K562 (cell line): ENCODE measurements at regions not wholly inside any gene's neighbourhood (a gene's known extent, or its start where the extent isn't known, plus 50 kb on each side); places are given as distances from the start of the nearest gene placed in this dataset.
"Not testable (repeated sequence)": the region's sequence is repeated elsewhere in the genome, so short reads cannot be mapped to it uniquely, and the experiment has no call there.

ENCODE experiments used
- ATAC-seq: fragments of 200-7000 bp; cut with Tn5 transposase; 3 replicates; pipeline ENCODE4 v1.9.1; 2020; ENCODE audit warnings: moderate library complexity
- BruUV-seq: library from RNA; stranded (reverse); fragments of 400-500 nt; replicated peaks from 2 replicates; lab custom pipeline; 2021; lab: Mats Ljungman, UMichigan
- CTCF ChIA-PET: fragments of 300-600 bp; formaldehyde crosslinking; extraction: SDS; loops from one replicate; lab custom pipeline; 2021; ENCODE audit warnings: low intra/inter-chr PET ratio; lab: Yijun Ruan, JAX
- POLR2A ChIA-PET: fragments of 300-600, 350-650 bp; sonication (Branson Sonifier 250); formaldehyde crosslinking; extraction: SDS; loops from one replicate; lab custom pipeline; 2021; ENCODE audit warnings: antibody characterized with exemption, inconsistent platforms; lab: Yijun Ruan, JAX
- DNase-seq, 4 experiments: peaks; one replicate each; pipeline versions ENCODE4 v3.0.0 to v3.0.0-alpha.2; 2011 to 2018; ENCODE audit warnings: low spot score in 3 of 4, mixed read lengths in 3 of 4; ENCODE audit errors: extremely low read depth in 1 of 4
- FAIRE-seq: peaks from 2 replicates; lab custom pipeline; 2011; peaks lifted over from hg19 to GRCh38; lab: Jason Lieb, UNC
- H2AFZ ChIP-seq: 2 replicates; pipeline ENCODE4 v1.6.0; 2011; ENCODE audit warnings: low read depth, low read length, control low read depth, inconsistent platforms
- H3K27ac ChIP-seq: fragments of 200-600 bp; 3 replicates; pipeline ENCODE4 v1.8.0; 2011; ENCODE audit warnings: low read depth, mild to moderate bottlenecking, control low read depth, inconsistent platforms, low read length, moderate library complexity, mixed read lengths; ENCODE audit errors: extremely low read depth
- H3K27me3 ChIP-seq, 2 experiments: fragments of 300-600 bp in 1 of 2; 2 replicates in 1 of 2; 3 replicates in 1 of 2; pipeline versions ENCODE4 v1.6.0 to v1.8.0; 2011; ENCODE audit warnings: inconsistent platforms in 2 of 2, low read length in 2 of 2, mild to moderate bottlenecking in 1 of 2, mixed read lengths in 1 of 2, moderate library complexity in 1 of 2; ENCODE audit not compliant: control insufficient read depth in 2 of 2, insufficient read depth in 2 of 2
- H3K36me3 ChIP-seq: fragments of 300-600 bp; 3 replicates; pipeline ENCODE4 v1.8.0; 2011; ENCODE audit warnings: mild to moderate bottlenecking, low read length, inconsistent platforms; ENCODE audit not compliant: control insufficient read depth, insufficient read depth
- H3K4me1 ChIP-seq, 2 experiments: fragments of 200-600 bp in 1 of 2; replicated peaks in 1 of 2; 2 replicates in 1 of 2; 3 replicates in 1 of 2; pipeline versions ENCODE4 v1.5.1 to v1.8.0; 2011; ENCODE audit warnings: inconsistent platforms in 2 of 2, low read length in 2 of 2, mild to moderate bottlenecking in 1 of 2, mixed read lengths in 1 of 2, moderate library complexity in 1 of 2; ENCODE audit not compliant: control insufficient read depth in 2 of 2, insufficient read depth in 2 of 2
- H3K4me2 ChIP-seq: 2 replicates; pipeline ENCODE4 v1.6.1; 2011; ENCODE audit warnings: low read length, control low read depth, inconsistent platforms, mixed read lengths; ENCODE audit not compliant: insufficient read depth
- H3K4me3 ChIP-seq: fragments of 200-600 bp; sonication (generic), shearing (Covaris generic); 2 replicates; pipeline ENCODE4 v1.5.1; 2016; ENCODE audit warnings: control low read depth, inconsistent platforms
- H3K79me2 ChIP-seq: fragments of 200-600 bp; 3 replicates; pipeline ENCODE4 v1.8.0; 2011; ENCODE audit warnings: low read length, inconsistent platforms; ENCODE audit not compliant: control insufficient read depth, insufficient read depth
- H3K9ac ChIP-seq, 2 experiments: 2 replicates each; pipeline versions ENCODE4 v1.6.0 to v1.6.1; 2011; ENCODE audit warnings: low read depth in 2 of 2, low read length in 2 of 2, control low read depth in 1 of 2, inconsistent platforms in 1 of 2, mild to moderate bottlenecking in 1 of 2, mixed read lengths in 1 of 2; ENCODE audit not compliant: insufficient read depth in 1 of 2
- H3K9me1 ChIP-seq: one replicate; pipeline ENCODE4 v1.6.0; 2011; ENCODE audit warnings: inconsistent platforms, mild to moderate bottlenecking, low read length, moderate library complexity; ENCODE audit not compliant: control insufficient read depth, insufficient read depth
- H3K9me3 ChIP-seq: replicated peaks from 2 replicates; pipeline ENCODE4 v1.5.1; 2011; ENCODE audit warnings: low read depth, low read length, inconsistent platforms; ENCODE audit not compliant: control insufficient read depth, insufficient read depth
- H4K20me1 ChIP-seq: replicated peaks from 2 replicates; pipeline ENCODE4 v1.6.1; 2011; ENCODE audit warnings: low read length, inconsistent platforms, mixed read lengths; ENCODE audit not compliant: control insufficient read depth, insufficient read depth
- ARID3B ChIP-seq: fragments of 250-450 bp; sonication (Bioruptor Pico); IDR thresholded peaks from 2 replicates; pipeline ENCODE4 v1.4.0; 2020; ENCODE audit warnings: borderline replicate concordance
- KLF16 ChIP-seq: IDR thresholded peaks from 2 replicates; pipeline ENCODE4 v1.6.1; 2016; ENCODE audit warnings: antibody characterized with exemption
- ZNF239 ChIP-seq: fragments of 250-450 bp; sonication (Bioruptor Pico); IDR thresholded peaks from 2 replicates; pipeline ENCODE4 v1.4.0; 2020; ENCODE audit warnings: mild to moderate bottlenecking
- ZNF584 ChIP-seq: fragments of 200-800 bp; sonication (Bioruptor generic); IDR thresholded peaks from 2 replicates; pipeline ENCODE4 v1.6.1; 2016; ENCODE audit warnings: low read depth, mild to moderate bottlenecking, missing genetic modification characterization, missing compliant biosample characterization
- WGBS: fragments of 100-300 bp; shearing (Covaris generic); methylation state at CpG from one replicate; pipeline ENCODE4 v1.1.6; 2016; ENCODE audit warnings: low coverage, mixed read lengths; ENCODE audit not compliant: insufficient coverage; ENCODE audit errors: missing lambda C conversion rate; 5-methylcytosine and 5-hydroxymethylcytosine counted together
- in situ Hi-C: fragments of 300-500 bp; cut with MboI; formaldehyde crosslinking; loops from 4 replicates; pipeline ENCODE4 v1.15.0; 2018; ENCODE audit warnings: inconsistent platforms, mixed read lengths
- intact Hi-C: fragments of 100-400 bp; cut with micrococcal nuclease; formaldehyde crosslinking; loops from 2 replicates; pipeline ENCODE4 v1.14.2; 2022

GRCh38 chr10:131556897-131557495 is 245.5 kb upstream of the TCERG1L start:
- Histone ChIP-seq H3K27me3 (peaks cover 0 to 21% of the 10 kb centered on the region in 2 experiments; a peak in 2 of 5 replicates), H3K4me3 (no peak overlapping the region)

GRCh38 chr10:131557956-131558355 is 246.4 kb upstream of the TCERG1L start:
- H3K4me2 ChIP-seq, H3K4me1 ChIP-seq, POLR2A ChIA-PET, H3K36me3 ChIP-seq, H3K9ac ChIP-seq, BruUV-seq, H3K79me2 ChIP-seq, FAIRE-seq, H3K27ac ChIP-seq, H2AFZ ChIP-seq, ATAC-seq, DNase-seq, H4K20me1 ChIP-seq, CTCF ChIA-PET, intact Hi-C loops, in situ Hi-C loops, H3K9me3 ChIP-seq, H3K4me3 ChIP-seq, H3K9me1 ChIP-seq: not testable (repeated sequence)
- peaks cover 0 to 21% of the 10 kb centered on the region in 2 experiments; a peak in 2 of 5 replicates for H3K27me3 ChIP-seq
- whole genome bisulfite sequencing: 0% methylated on average over 6 of the region's 9 CpGs

More at GRCh38 chr10:131556897-131557495, 245.5 kb upstream of the TCERG1L start:
- no peak for FAIRE-seq
- in situ Hi-C loops (no loop called here), intact Hi-C loops (no loop called here)
- no peaks in the 10 kb centered on the region for H4K20me1 ChIP-seq
- TF ChIP-seq ZNF239 (no peak), ARID3B (CRISPR knock-in tag) (no peak), KLF16 (no peak), ZNF584 (CRISPR knock-in tag) (no peak)
- H3K79me2 ChIP-seq: no peaks in the 10 kb centered on the region
- H3K4me2 ChIP-seq: no peak overlapping the region
- H3K9ac ChIP-seq: no peak overlapping the region
- no peaks in the 10 kb centered on the region for H3K9me1 ChIP-seq
- ChIA-PET POLR2A (no interaction called here), CTCF (no interaction called here)
- no peaks in the 10 kb centered on the region for H3K9me3 ChIP-seq
- no peak overlapping the region for H3K27ac ChIP-seq
- ATAC-seq: no peak
- H3K4me1 ChIP-seq: no peaks in the 10 kb centered on the region
- no peaks in the 10 kb centered on the region for H3K36me3 ChIP-seq
- WGBS: 2% methylated on average over 12 of the region's 12 CpGs
- no TSS peak for BruUV-seq
- H2AFZ ChIP-seq: no peak overlapping the region
- DNase-seq: no peak
